HG03354 (cell line): ENCODE measurements at regions not wholly inside any gene's neighbourhood (a gene's known extent, or its start where the extent isn't known, plus 50 kb on each side); places are given as distances from the start of the nearest gene placed in this dataset.
"Not testable (repeated sequence)": the region's sequence is repeated elsewhere in the genome, so short reads cannot be mapped to it uniquely, and the experiment has no call there.

ENCODE experiments used
- ATAC-seq: cut with Tn5 transposase; IDR thresholded peaks from one replicate; pipeline ENCODE4 v1.9.1; 2021; ENCODE audit warnings: mild to moderate bottlenecking; ENCODE audit not compliant: unreplicated experiment, poor library complexity, severe bottlenecking

DNA sequence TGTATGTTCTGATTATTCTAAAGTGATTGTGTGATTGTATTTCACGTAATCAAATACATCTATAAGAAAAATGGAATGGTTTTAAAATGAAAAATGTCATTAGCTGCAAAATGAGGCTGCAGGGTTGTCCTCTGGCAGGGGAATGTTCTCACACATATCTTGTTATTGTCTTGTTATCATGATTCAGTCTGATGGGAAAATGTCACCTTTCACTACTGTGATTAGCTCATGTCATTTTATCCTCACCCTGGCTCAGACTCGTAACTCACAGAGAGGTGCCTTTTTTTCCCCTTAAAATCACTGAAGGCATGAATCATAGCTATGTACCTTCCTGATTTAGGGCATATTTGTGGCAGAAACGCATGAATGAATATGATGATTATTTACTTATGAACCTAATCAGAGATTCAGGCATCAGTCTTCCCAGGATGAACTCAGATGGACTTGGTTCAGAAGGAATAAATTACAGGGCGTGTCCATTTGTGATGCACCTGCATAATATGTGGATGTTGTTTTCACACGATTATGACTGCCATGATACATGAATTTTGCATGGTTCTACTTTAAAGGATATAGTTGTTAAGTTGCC, 1339.2 kb downstream of the AACS start:
- ATAC-seq = no peak

DNA sequence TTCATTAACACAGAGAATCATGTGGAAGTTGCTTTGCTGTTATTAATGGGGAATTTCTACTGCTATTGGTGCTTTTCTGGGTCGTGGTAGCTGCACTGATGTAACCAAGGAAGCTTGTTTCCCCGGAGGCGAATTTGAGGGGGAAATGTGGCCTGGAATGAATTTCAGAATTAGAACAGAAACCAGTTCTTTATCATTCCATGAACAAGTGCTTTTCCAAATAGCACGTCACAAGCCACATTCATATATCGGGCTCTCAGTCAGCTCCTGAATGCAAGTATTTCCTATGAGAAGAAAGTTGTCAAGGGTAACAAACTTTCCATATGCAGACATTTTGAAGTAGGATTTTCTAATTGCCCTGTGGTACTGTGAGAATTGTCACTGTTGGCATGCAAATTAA, 1353.2 kb downstream of the AACS start:
- ATAC-seq = no peak

DNA sequence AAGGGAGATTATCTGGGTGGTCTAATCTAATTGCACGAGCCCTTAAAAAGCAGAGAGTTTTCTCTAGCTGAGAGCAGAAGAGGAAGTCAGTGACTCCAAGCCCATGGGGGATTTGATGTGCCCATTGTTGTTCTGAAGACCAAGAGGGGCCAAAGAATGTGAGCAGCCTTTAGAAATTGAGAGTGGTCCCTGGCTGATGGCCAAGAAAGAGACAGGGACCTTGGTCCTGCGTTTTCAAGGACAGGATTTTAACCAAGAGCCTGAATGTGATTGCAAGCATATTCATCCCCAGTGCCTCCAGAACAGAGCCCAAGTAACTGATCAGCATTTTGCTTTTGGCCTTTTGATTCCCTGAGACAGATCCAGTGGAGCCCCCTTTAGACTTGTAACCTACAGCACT, 1353.9 kb downstream of the AACS start:
- ATAC-seq = no peak

DNA sequence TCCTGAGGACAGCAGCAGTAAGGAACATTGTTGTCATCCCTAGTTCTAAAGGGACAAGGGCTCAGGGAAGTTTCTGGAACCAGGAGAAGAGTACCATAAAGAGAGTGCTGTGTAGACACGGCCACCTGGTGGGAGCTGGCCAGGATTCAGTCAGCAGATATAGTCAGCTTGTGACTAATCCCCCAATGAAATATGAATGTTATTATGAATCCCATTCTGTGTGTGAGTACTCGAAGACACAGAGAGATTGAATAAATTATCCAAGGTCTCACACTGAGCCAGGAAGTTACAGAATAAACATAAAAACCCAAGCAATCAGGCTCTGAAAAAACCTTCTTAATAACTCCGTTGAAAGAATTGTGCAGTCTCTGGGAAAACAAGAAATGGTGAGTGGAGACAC, 1359.5 kb downstream of the AACS start:
- no peak for ATAC-seq

DNA sequence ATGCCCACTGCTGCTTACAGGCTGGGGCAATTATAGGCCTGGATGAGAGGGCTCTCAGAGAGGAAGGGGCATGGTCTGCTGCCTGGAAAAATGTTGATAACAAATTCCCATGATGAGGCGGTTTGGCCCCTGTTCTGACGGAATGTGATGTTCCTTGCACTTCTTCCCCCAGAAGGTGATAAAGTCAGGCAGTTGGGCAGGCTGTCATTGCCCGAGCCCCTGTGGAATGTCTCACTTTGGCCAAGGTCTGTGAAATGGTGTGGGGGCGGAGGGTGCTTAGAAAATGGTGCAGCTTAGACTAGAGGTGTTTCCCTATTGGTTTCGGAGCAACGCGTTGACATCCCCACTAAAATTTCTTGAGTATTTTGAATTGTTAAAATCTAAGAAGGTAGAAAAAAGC, 1360.0 kb downstream of the AACS start:
- ATAC-seq = no peak

DNA sequence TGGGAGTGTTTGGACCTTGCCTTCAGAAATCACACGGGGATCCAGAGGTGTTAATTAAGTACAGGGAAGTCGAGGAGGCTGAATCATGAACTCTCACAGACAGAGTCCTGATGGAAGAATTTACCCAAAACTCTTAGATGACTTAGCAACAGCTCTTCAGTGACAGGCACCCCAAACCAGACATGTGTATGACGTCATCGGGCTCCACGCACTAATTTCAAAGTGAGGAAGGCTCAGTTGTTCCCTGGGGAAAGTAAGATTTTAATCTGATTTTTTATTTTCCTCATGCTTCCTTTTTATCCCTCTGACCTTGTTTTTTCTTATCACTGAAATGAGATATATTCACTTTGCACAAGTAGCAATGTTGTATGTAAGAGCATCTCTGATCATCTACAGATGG, 1363.5 kb downstream of the AACS start:
- no peak for ATAC-seq

DNA sequence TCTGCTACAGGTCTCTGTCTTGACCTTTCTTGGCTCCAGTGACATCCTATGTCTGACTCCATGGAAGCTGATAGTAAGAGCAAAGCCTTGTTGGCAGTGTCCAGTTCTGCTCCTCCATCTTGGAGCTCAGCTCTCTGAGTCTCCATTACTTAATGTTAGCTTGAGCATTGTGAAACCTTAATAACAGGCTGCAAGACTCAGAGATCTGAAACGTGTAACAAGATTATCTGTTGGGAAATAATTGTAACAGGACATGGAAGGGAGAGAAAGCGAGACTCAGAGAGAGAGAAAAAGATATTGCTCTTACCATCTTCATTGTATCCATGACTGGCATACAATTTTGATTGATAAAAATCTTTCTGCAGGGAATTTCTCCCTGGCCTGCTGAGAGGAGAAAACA, 1365.7 kb downstream of the AACS start:
- no peak for ATAC-seq

DNA sequence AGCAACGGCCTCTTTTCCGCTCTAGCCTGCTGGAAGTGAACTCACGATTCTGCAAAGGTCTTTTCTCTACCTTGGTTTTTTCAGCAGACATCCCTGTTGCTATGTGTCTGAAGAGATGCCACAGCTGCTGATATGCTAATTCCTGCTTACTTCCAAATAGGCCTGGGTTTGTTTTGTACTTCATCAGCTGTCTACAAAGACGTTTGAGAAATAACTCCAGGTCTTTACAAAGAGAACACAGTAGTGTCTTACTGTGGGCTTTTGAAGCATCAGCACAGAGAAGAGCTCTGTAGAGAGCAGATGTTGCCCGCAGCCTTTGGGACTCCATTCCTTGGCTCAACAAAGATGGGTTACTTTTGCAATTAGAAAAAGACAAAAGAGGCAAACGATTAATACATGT, 1366.5 kb downstream of the AACS start:
- no peak for ATAC-seq

DNA sequence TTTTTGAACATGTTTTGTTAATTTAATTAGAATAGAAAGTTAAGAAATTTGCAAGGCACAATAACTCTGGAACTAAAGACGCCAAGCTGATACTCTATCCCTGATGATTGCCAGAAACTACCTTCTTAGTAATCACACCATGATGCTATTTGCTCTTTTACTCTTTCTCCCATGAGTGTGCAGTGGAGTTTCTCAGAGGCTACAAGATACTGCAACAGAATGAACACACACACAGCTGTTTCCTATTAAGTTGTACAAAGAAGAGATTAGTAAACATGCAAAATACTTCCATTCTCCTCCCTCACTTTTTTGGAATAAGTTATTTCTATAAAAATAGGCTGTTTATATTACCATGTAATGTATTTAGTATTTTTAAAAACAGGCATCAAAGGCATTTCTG, 1367.5 kb downstream of the AACS start:
- ATAC-seq = no peak

DNA sequence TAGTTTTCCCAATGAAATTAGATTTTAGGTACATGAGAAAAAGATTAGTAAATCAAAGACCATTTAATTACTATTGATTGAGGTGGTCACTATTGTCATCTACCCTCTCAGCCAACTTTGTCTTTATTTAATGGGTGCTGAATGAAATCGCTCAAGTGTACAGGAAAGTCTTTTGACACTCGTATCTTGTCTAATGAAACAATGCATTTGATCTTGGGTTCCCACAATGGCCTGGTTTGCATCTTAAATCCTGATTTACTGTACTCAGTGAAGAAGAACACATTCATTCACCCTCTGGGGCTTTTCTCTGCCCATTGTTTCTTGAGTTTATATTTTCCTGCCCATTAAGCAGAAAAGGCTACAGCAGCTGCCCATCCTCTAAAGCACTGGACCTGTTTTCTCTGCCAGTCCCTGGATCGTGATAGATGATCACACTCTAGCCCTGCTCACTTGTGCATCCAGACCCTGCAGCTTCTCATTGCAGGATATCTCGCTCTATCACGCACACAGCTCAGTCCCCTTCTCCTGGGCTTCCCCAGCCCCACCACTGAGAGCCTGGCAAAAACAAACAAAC, 1369.3 kb downstream of the AACS start:
- ATAC-seq = no peak

DNA sequence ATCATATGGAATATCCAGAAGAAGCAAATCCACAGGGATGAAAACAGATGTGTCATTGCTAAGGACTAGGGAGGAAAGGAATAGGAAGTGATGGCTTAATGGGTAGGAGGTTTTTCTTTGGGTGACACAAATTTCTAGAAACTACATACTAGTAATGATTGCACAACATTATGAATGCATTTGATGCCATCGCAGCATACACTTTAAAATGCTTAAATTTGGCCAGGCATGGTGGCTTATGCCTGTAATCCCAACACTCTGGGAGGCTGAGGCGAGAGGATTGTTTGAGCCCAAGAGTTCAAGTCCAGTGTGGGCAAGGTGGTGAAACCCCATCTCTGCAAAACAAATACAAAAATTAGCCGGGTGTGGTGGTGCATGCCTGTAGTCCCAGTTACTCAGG, 1370.8 kb downstream of the AACS start:
- ATAC-seq = no peak

DNA sequence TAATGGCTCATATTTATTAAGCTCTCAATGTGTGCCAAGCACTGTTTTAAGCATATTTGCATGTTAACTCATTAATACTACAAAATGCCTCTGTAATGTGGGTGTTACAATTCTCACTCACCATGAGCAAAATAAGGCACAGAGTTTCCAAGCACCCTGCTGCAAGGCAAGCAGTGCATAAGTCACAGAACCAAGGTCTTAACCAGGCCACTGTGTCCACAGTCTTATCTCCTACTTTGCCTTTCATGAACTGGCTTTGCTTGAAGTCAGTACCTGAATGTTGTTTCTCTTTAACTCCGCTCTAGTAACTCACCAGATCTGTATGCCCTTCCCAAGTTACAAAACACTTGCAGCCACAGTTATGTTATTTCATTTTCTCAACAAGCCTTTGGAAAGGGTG, 1372.7 kb downstream of the AACS start:
- ATAC-seq = no peak

DNA sequence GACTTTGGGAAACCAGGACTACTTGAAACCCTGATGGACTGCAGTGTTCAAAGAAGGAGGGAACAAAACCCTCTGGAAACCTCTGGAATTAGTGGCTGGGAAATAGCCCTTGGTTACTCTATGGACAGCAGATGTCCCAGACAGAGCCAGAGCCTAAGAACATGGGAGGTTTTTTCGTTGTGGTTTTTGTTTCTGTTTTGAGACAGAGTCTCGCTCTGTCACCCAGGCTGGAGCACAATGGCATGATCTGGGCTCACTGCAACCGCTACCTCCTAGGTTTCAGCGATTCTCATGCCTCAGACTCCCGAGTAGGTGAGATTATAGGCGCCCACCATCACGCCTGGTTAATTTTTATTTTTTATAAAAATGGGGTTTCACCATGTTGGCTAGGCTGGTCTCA, 1378.7 kb downstream of the AACS start:
- no peak for ATAC-seq

DNA sequence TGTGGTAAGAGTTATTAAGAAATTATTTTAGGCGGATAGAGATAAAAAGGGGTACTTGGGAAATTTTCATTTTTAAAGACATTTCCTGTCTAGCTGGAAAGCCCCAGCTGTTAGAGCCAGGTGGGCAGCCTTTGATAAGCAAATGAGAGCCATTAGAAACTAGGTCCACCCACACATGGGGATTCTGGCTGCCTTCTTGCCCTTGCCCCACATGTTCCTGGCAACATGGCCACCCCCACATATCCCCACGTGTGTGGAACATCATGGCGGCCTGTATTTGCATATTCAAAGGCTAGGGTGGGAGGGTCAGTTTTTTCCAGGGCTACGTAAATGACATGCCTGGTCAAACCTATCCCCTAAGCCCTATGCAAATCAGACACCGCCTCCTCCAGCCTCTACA, 1382.1 kb downstream of the AACS start:
- ATAC-seq = no peak

DNA sequence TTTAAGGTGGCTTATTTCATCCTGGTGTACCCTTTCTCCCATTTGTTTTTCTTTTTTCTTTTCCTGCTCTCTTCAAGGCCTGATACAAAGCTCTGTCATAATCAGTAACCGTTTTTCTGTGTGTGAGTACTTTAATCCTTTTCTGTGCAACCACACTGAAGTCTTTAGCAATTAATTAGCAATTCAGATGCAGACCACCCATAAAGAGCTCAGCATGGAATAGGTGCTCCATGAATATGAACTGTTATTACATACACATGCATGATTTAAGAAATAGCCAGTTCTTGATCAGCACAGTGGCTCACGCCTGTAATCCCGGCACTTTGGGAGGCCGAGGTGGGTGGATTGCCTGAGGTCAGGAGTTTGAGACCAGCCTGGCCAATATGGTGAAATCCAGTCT, 1386.6 kb downstream of the AACS start:
- no peak for ATAC-seq

DNA sequence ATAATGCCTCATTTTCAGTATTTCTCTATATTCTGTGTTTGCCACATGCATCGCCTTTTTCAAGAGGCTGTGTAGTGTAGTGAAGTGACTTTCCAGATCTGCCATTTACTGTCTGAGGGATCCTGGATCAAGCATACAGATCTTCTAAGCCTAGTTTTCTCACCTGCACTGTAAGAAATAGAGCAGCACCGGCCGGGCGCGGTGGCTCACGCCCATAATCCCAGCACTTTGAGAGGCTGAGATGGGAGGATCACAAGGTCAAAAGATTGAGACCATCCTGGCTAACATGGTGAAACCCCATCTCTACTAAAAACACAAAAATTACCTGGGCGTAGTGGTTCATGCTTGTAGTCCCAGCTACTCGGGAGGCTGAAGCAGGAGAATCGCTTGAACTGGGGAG, 1387.5 kb downstream of the AACS start:
- ATAC-seq = not testable (repeated sequence)

DNA sequence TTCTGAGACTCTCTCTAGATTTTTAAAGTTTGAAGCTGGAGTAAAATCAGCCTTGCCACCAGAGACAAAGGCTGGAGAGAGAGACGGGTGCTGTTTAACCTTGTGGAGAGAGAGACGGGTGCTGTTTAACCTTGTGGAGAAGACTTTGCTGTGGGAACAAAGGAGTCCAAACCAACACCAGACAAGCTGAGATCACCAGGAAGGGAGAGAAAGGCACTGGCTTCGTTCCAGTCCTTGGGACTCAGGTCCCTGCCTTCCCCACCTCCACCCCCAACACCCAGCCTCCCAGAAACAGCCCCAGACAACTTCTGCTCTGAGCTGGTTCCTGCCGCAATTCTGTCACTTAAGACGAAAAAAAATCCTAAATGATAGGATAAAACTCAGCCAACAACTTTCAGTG, 1389.3 kb downstream of the AACS start:
- no peak for ATAC-seq

DNA sequence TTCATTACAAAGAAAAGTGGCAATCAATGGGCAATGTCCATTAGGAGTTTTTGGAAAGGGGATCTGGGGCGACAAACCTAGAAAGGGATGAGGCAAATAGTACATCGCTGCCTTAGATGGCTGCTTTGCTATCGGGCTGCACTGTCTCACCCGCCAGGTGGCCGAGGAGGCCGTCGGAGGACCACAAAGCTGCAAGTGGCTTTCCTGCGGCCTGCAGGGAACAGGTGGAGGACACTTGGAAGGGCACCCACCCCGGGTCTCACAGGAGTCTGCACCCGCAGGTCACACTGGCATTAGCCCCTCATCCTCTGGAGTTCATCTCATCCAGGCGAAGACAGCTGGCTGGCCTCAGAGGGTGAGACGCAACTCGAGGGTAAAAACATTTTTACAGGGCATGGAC, 1392.5 kb downstream of the AACS start:
- no peak for ATAC-seq

DNA sequence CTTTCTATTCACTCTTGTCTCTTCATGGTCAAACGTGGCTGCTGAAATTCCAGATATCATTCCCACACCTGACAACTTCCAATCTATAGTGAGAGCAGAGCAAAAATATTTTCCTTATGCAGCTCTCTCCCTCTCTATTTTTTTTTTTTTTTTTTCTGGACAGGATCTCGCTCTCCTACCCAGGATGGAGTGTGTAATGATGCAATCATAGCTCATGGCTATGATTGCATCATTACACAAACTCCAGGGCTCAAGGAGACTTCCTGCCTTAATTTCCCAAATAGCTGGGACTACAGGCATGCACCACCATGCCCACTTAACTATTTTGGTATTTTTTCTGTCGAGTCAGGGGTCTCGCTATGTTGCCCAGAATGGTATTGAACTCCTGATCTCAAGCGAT, 1398.9 kb downstream of the AACS start:
- no peak for ATAC-seq

DNA sequence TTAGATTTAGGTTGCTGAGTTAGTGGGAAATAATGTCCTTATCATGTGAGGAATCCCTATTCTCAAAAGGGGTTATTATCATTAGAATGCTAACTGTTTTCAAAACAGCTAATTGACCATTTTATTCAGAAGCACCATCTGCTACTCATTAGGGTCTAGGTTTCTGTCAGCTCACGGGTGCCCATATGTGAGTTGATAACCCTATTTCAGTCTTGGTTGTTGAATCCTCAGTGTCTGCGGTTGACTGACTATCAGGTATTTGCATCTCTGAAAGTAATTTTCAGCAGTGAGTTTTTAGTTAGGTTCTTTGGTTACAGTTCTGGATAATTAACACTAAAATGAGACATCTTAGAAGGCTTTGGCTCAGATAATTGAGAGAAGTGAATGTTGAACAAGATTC, 1404.0 kb downstream of the AACS start:
- no peak for ATAC-seq

DNA sequence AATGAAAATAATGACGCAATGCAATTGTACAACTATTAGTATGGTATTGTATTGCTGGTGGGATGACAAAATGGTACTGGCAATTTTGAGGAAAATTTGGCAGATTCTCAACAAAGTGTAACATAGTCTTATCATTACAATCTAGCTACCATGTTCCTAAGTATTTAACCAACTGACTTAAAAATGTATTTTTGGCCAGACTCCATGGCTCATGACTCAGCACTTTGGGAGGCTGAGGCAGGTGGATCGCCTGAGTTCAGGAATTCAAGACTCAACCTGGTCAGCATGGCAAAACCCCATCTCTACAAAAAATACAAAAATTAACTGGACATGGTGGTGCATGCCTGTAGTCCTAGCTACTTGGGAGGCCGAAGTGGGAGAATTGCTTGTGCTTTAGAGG, 1409.5 kb downstream of the AACS start:
- ATAC-seq = no peak

DNA sequence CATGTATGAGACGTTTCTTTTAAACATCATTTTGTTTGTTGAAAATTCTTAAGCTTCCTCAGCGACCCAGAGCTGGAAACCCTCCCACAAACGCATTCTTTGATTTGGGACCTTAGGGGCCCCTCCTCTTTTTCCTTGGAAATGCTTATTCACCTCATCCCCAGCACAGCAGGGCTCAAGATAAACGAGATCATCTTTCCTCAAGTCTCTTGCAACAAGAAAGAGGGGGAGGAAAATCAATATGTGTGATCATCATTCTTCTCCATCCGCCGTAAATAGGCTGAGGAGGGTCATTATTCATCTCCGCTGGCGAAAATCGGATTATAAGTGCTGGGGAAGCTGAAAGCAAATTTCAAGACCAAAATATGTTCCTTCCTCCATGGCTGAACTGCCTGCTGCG, 1415.2 kb downstream of the AACS start:
- no peak for ATAC-seq
